Myocyte (in vitro differentiated cells): ENCODE measurements at regions not wholly inside any gene's neighbourhood (a gene's known extent, or its start where the extent isn't known, plus 50 kb on each side); places are given as distances from the start of the nearest gene placed in this dataset.
"Not testable (repeated sequence)": the region's sequence is repeated elsewhere in the genome, so short reads cannot be mapped to it uniquely, and the experiment has no call there.

Experiments used
- DNase-seq: peaks from one replicate; pipeline ENCODE4 v3.0.0-alpha.2; 2012; ENCODE audit warnings: low read depth

GRCh38 chr2:58484629-58485028 lies 243.5 kb upstream of the FANCL start:
- DNase-seq, result no peak

GRCh38 chr2:58484221-58484620 lies 243.1 kb upstream of the FANCL start:
- peak; percentile 52 for DNase-seq

GRCh38 chr2:58483307-58483706 lies 242.2 kb upstream of the FANCL start:
- no peak for DNase-seq

GRCh38 chr2:58481670-58482069 lies 240.5 kb upstream of the FANCL start:
- no peak for DNase-seq

GRCh38 chr2:58480141-58480540 lies 239.0 kb upstream of the FANCL start:
- no peak for DNase-seq

GRCh38 chr2:58479535-58480140 lies 238.5 kb upstream of the FANCL start:
- no peak for DNase-seq

- no peak for DNase-seq
Observed at GRCh38 chr2:58476556-58476955, 235.4 kb upstream of the FANCL start.

- DNase-seq, result no peak
Observed at GRCh38 chr2:58475756-58476155, 234.6 kb upstream of the FANCL start.

- no peak for DNase-seq
Observed at GRCh38 chr2:58473165-58473564, 232.0 kb upstream of the FANCL start.

- no peak for DNase-seq
Observed at GRCh38 chr2:58466804-58467203, 225.7 kb upstream of the FANCL start.

- not testable (repeated sequence) for DNase-seq
Observed at GRCh38 chr2:58466021-58466420, 224.9 kb upstream of the FANCL start.

GRCh38 chr2:58460670-58461069 lies 219.5 kb upstream of the FANCL start:
- no peak for DNase-seq

GRCh38 chr2:58449286-58450010 lies 208.3 kb upstream of the FANCL start:
- DNase-seq, result no peak

- DNase-seq, result no peak
Observed at GRCh38 chr2:58448845-58449244, 207.7 kb upstream of the FANCL start.

- DNase-seq, result peak; percentile 84
Observed at GRCh38 chr2:58448065-58448507, 207.0 kb upstream of the FANCL start.

GRCh38 chr2:58447586-58447985 lies 206.5 kb upstream of the FANCL start:
- DNase-seq, result peak; percentile 10

GRCh38 chr2:58441643-58442042 lies 200.5 kb upstream of the FANCL start:
- DNase-seq, result no peak

- no peak for DNase-seq
Observed at GRCh38 chr2:58436872-58437271, 195.7 kb upstream of the FANCL start.

GRCh38 chr2:58435246-58435645 lies 194.1 kb upstream of the FANCL start:
- no peak for DNase-seq

- no peak for DNase-seq
Observed at GRCh38 chr2:58434692-58435091, 193.6 kb upstream of the FANCL start.

GRCh38 chr2:58432491-58433170 lies 191.5 kb upstream of the FANCL start:
- DNase-seq, result no peak
